MM.1S (cell line): ENCODE measurements at regions not wholly inside any gene's neighbourhood (a gene's known extent, or its start where the extent isn't known, plus 50 kb on each side); places are given as distances from the start of the nearest gene placed in this dataset.

Experiments
- DNase-seq: peaks from one replicate; pipeline ENCODE4 v3.0.0-alpha.2; 2015
- H2AFZ ChIP-seq: fragments of 300-600 bp; sonication (generic); 2 replicates; pipeline ENCODE4 v1.6.0; 2016; ENCODE audit warnings: antibody characterized with exemption, low read length
- H3F3A ChIP-seq: fragments of 300-600 bp; sonication (generic); 2 replicates; pipeline ENCODE4 v1.6.1; 2016; ENCODE audit warnings: mild to moderate bottlenecking, antibody characterized with exemption, low read length, moderate library complexity, mixed read lengths; ENCODE audit not compliant: insufficient read depth
- H3K27ac ChIP-seq: fragments of 300-600 bp; sonication (generic); 2 replicates; pipeline ENCODE4 v1.5.1; 2016; ENCODE audit warnings: mild to moderate bottlenecking, low read length
- H3K27me3 ChIP-seq: fragments of 300-600 bp; sonication (generic); replicated peaks from 2 replicates; pipeline ENCODE4 v1.6.0; 2016; ENCODE audit warnings: low read length; ENCODE audit not compliant: insufficient read depth
- H3K36me3 ChIP-seq: fragments of 300-600 bp; sonication (generic); replicated peaks from 2 replicates; pipeline ENCODE4 v1.6.1; 2016; ENCODE audit warnings: mild to moderate bottlenecking, low read length, mixed read lengths; ENCODE audit not compliant: insufficient read depth
- H3K4me1 ChIP-seq: fragments of 300-600 bp; sonication (generic); 2 replicates; pipeline ENCODE4 v1.6.1; 2016; ENCODE audit warnings: low read length, mixed read lengths
- H3K4me2 ChIP-seq: fragments of 300-600 bp; sonication (generic); 2 replicates; pipeline ENCODE4 v1.6.0; 2016; ENCODE audit warnings: low read depth, low read length
- H3K4me3 ChIP-seq: fragments of 300-600 bp; sonication (generic); 2 replicates; pipeline ENCODE4 v1.5.1; 2016; ENCODE audit warnings: low read length, mixed read lengths
- H3K79me2 ChIP-seq: fragments of 300-600 bp; sonication (generic); 2 replicates; pipeline ENCODE4 v1.6.1; 2016; ENCODE audit warnings: mixed run types, low read length, mixed read lengths
- H3K9ac ChIP-seq: fragments of 300-600 bp; sonication (generic); 2 replicates; pipeline ENCODE4 v1.6.1; 2016; ENCODE audit warnings: low read length, mixed read lengths
- H3K9me2 ChIP-seq: fragments of 300-600 bp; sonication (generic); replicated peaks from 2 replicates; pipeline ENCODE4 v1.6.1; 2016; ENCODE audit warnings: mild to moderate bottlenecking, low read length, mixed read lengths; ENCODE audit not compliant: insufficient read depth
- H3K9me3 ChIP-seq: fragments of 300-600 bp; sonication (generic); replicated peaks from 2 replicates; pipeline ENCODE4 v1.6.1; 2016; ENCODE audit warnings: mild to moderate bottlenecking, low read length, mixed read lengths; ENCODE audit not compliant: insufficient read depth
- H4K20me1 ChIP-seq: fragments of 300-600 bp; sonication (generic); 2 replicates; pipeline ENCODE4 v1.6.1; 2016; ENCODE audit warnings: mild to moderate bottlenecking, low read length, moderate library complexity, mixed read lengths; ENCODE audit not compliant: insufficient read depth
- CTCF ChIP-seq: fragments of 300-600 bp; sonication (generic); IDR thresholded peaks from 2 replicates; pipeline ENCODE4 v1.5.1; 2016; ENCODE audit warnings: antibody characterized with exemption, low read length, mixed read lengths
- EZH2 ChIP-seq: fragments of 300-600 bp; sonication (generic); optimal IDR thresholded peaks from 2 replicates; pipeline ENCODE3; 2017; ENCODE audit warnings: low read depth, mild to moderate bottlenecking, antibody characterized with exemption, low read length, mixed read lengths
- EZH2phosphoT487 ChIP-seq: fragments of 300-600 bp; sonication (generic); IDR thresholded peaks from 2 replicates; pipeline ENCODE4 v1.6.1; 2018; ENCODE audit warnings: antibody characterized with exemption, low read length

- H3K79me2 ChIP-seq = no peaks in the 10 kb centered on the region
- no peak overlapping the region for H3K4me2 ChIP-seq
- H3K9me3 ChIP-seq = no peaks in the 10 kb centered on the region
- H3K27ac ChIP-seq = no peak overlapping the region
- H3K4me1 ChIP-seq = no peaks in the 10 kb centered on the region
- H3K9ac ChIP-seq = no peak overlapping the region
- no peaks in the 10 kb centered on the region for H4K20me1 ChIP-seq
- H3K4me3 ChIP-seq = no peak overlapping the region
- H3F3A ChIP-seq = no peaks in the 10 kb centered on the region
- no peak for DNase-seq
- H2AFZ ChIP-seq = no peak overlapping the region
- TF ChIP-seq CTCF = no peak
- TF ChIP-seq EZH2 = no peak
- TF ChIP-seq EZH2phosphoT487 = no peak
- H3K27me3 ChIP-seq = no peaks in the 10 kb centered on the region
- no peaks in the 10 kb centered on the region for H3K36me3 ChIP-seq
- H3K9me2 ChIP-seq = no peaks in the 10 kb centered on the region
Observed at GRCh38 chr12:93152617-93153016, 223.5 kb upstream of the EEA1 start.

- Histone ChIP-seq H3K27ac (no peak overlapping the region), H3K4me2 (no peak overlapping the region), H4K20me1 (no peaks in the 10 kb centered on the region), H3K79me2 (no peaks in the 10 kb centered on the region), H2AFZ (no peak overlapping the region), H3F3A (no peaks in the 10 kb centered on the region), H3K4me3 (no peak overlapping the region), H3K27me3 (no peaks in the 10 kb centered on the region), H3K36me3 (no peaks in the 10 kb centered on the region), H3K9ac (no peak overlapping the region), H3K9me2 (no peaks in the 10 kb centered on the region), H3K4me1 (no peaks in the 10 kb centered on the region), H3K9me3 (no peaks in the 10 kb centered on the region)
- DNase-seq = no peak
- TF ChIP-seq EZH2 = no peak
- TF ChIP-seq CTCF = no peak
- no peak for TF ChIP-seq EZH2phosphoT487
Observed at GRCh38 chr12:93153321-93153720, 224.2 kb upstream of the EEA1 start.

- H3K4me1 ChIP-seq = no peaks in the 10 kb centered on the region
- H3K9me2 ChIP-seq = no peaks in the 10 kb centered on the region
- H3K27me3 ChIP-seq = no peaks in the 10 kb centered on the region
- H3K79me2 ChIP-seq = no peaks in the 10 kb centered on the region
- no peak overlapping the region for H2AFZ ChIP-seq
- H3K27ac ChIP-seq = no peak overlapping the region
- no peak for DNase-seq
- no peak for TF ChIP-seq CTCF
- TF ChIP-seq EZH2phosphoT487 = no peak
- no peak for TF ChIP-seq EZH2
- no peaks in the 10 kb centered on the region for H3F3A ChIP-seq
- H3K9me3 ChIP-seq = no peaks in the 10 kb centered on the region
- H3K36me3 ChIP-seq = no peaks in the 10 kb centered on the region
- H3K4me2 ChIP-seq = no peak overlapping the region
- H4K20me1 ChIP-seq = no peaks in the 10 kb centered on the region
- H3K9ac ChIP-seq = no peak overlapping the region
- no peak overlapping the region for H3K4me3 ChIP-seq
Observed at GRCh38 chr12:93154096-93154728, 223.5 kb upstream of the NUDT4 start.
